ENCODE measurements at regions not wholly inside any gene's neighbourhood (a gene's known extent, or its start where the extent isn't known, plus 50 kb on each side); places are given as distances from the start of the nearest gene placed in this dataset.

DNA sequence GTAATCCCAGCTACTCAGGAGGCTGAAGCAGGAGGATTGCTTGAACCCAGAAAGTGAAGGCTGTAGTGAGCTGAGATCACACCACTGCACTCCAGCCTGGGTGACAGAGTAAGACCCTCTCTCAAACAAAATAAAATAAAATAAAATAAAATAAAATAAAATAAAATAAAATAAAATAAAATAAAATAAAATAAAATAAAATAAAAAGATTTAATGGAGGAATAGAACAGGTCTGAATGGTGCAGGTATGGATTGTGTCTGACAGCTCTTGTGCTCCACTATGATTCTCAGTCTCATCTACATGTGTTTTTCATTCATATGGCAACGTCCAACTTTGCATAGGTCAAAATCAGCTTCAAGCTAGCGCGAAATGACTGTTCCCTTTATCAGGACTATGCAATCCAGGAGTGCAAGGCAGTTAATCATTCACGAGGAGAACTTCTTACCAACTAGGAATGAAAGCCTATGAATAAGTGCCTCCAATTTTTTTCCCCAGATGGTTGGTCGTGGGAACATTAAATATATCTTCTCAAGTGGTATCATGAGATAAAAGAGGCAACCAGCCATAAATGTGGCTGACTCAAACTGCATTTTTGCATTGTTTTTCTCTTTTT lies 1392.3 kb upstream of the CDH9 start:
- no peak for TF ChIP-seq EZH2 (IDR thresholded peaks at IDR 0.05; ENCODE audit: low read length, missing control alignments)
- TF ChIP-seq, protein P1, sequence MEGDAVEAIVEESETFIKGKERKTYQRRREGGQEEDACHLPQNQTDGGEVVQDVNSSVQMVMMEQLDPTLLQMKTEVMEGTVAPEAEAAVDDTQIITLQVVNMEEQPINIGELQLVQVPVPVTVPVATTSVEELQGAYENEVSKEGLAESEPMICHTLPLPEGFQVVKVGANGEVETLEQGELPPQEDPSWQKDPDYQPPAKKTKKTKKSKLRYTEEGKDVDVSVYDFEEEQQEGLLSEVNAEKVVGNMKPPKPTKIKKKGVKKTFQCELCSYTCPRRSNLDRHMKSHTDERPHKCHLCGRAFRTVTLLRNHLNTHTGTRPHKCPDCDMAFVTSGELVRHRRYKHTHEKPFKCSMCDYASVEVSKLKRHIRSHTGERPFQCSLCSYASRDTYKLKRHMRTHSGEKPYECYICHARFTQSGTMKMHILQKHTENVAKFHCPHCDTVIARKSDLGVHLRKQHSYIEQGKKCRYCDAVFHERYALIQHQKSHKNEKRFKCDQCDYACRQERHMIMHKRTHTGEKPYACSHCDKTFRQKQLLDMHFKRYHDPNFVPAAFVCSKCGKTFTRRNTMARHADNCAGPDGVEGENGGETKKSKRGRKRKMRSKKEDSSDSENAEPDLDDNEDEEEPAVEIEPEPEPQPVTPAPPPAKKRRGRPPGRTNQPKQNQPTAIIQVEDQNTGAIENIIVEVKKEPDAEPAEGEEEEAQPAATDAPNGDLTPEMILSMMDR (conservative IDR thresholded peaks at IDR 0.05 in 1 of 2, IDR thresholded peaks at IDR 0.05 in 1 of 2; ENCODE audit: low read depth in 1 of 2, low read length in 2 of 2), result no peak

All from fibroblast of lung (primary cell).